IMR-90 (cell line): ENCODE measurements at regions not wholly inside any gene's neighbourhood (a gene's known extent, or its start where the extent isn't known, plus 50 kb on each side); places are given as distances from the start of the nearest gene placed in this dataset.

Source experiments
- ATAC-seq: fragments of 200-7000 bp; cut with Tn5 transposase; 2 replicates; pipeline ENCODE4 v1.9.1; 2020; ENCODE audit warnings: low read depth, mild to moderate bottlenecking, moderate library complexity
- BruUV-seq: library from RNA; stranded (reverse); fragments of 400-500 nt; replicated peaks from 2 replicates; lab custom pipeline; 2021; lab: Mats Ljungman, UMichigan
- CTCF ChIA-PET: fragments of 300-600 bp; formaldehyde crosslinking; extraction: SDS; loops from one replicate; lab custom pipeline; 2021; ENCODE audit warnings: antibody characterized with exemption; lab: Yijun Ruan, JAX
- POLR2A ChIA-PET: fragments of 300-600 bp; sonication (Branson Sonifier 250); formaldehyde crosslinking; loops from one replicate; lab custom pipeline; 2022; ENCODE audit warnings: antibody characterized with exemption; ENCODE audit not compliant: unreplicated experiment; lab: Charles Lee
- DNase-seq: peaks from one replicate; pipeline ENCODE4 v3.0.0; 2013
- H2AFZ ChIP-seq: replicated peaks from 2 replicates; pipeline ENCODE3; 2013; ENCODE audit warnings: low read length, mild to moderate bottlenecking; ENCODE audit not compliant: poor library complexity
- H2AK5ac ChIP-seq: 2 replicates; pipeline ENCODE4 v1.6.1; 2013; ENCODE audit warnings: low read depth, low read length, inconsistent platforms
- H2AK9ac ChIP-seq: replicated peaks from 2 replicates; pipeline ENCODE3; 2013; ENCODE audit warnings: mild to moderate bottlenecking, low read depth, low read length, moderate library complexity; ENCODE audit not compliant: poor library complexity
- H2BK120ac ChIP-seq: 2 replicates; pipeline ENCODE4 v1.6.1; 2013; ENCODE audit warnings: low read depth, low read length, inconsistent platforms
- H2BK15ac ChIP-seq: 3 replicates; pipeline ENCODE4 v1.6.1; 2013; ENCODE audit warnings: low read depth, low read length, inconsistent platforms
- H2BK20ac ChIP-seq: 2 replicates; pipeline ENCODE4 v1.6.1; 2013; ENCODE audit warnings: low read depth, mild to moderate bottlenecking, inconsistent platforms, low read length, moderate library complexity
- H2BK5ac ChIP-seq: 2 replicates; pipeline ENCODE4 v1.6.1; 2013; ENCODE audit warnings: mild to moderate bottlenecking, low read depth, low read length, inconsistent platforms; ENCODE audit not compliant: poor library complexity, severe bottlenecking
- H3K14ac ChIP-seq: replicated peaks from 2 replicates; pipeline ENCODE4 v1.6.1; 2013; ENCODE audit warnings: low read depth, low read length, inconsistent platforms
- H3K18ac ChIP-seq: 2 replicates; pipeline ENCODE4 v1.6.1; 2013; ENCODE audit warnings: low read depth, low read length, control low read depth
- H3K23ac ChIP-seq: 2 replicates; pipeline ENCODE4 v1.6.1; 2013; ENCODE audit warnings: low read depth, low read length, inconsistent platforms
- H3K27ac ChIP-seq: 2 replicates; pipeline ENCODE4 v1.5.1; 2013; ENCODE audit warnings: mild to moderate bottlenecking, control low read depth, low read length; ENCODE audit not compliant: insufficient read depth
- H3K27me3 ChIP-seq: 2 replicates; pipeline ENCODE4 v1.6.1; 2013; ENCODE audit warnings: low read length; ENCODE audit not compliant: control insufficient read depth, insufficient read depth
- H3K36me3 ChIP-seq: 2 replicates; pipeline ENCODE4 v1.6.1; 2013; ENCODE audit warnings: low read length, mixed read lengths; ENCODE audit not compliant: control insufficient read depth, insufficient read depth
- H3K4ac ChIP-seq: 2 replicates; pipeline ENCODE4 v1.6.1; 2013; ENCODE audit warnings: low read depth, low read length, inconsistent platforms
- H3K4me1 ChIP-seq: 2 replicates; pipeline ENCODE4 v1.6.1; 2013; ENCODE audit warnings: low read length, mixed read lengths; ENCODE audit not compliant: control insufficient read depth, insufficient read depth
- H3K4me2 ChIP-seq: 2 replicates; pipeline ENCODE4 v1.6.1; 2013; ENCODE audit warnings: low read depth, mild to moderate bottlenecking, control low read depth, low read length, moderate library complexity
- H3K4me3 ChIP-seq: 2 replicates; pipeline ENCODE4 v1.5.1; 2013; ENCODE audit warnings: low read depth, mild to moderate bottlenecking, control low read depth, low read length, moderate library complexity; ENCODE audit not compliant: insufficient read depth
- H3K56ac ChIP-seq: 2 replicates; pipeline ENCODE4 v1.6.1; 2013; ENCODE audit warnings: low read length, inconsistent platforms; ENCODE audit not compliant: insufficient read depth; ENCODE audit errors: extremely low read depth
- H3K79me1 ChIP-seq, 2 experiments: 2 replicates each; pipeline ENCODE4 v1.6.1; 2013; ENCODE audit warnings: low read length in 2 of 2, inconsistent platforms in 1 of 2, low read depth in 1 of 2
- H3K9ac ChIP-seq: 2 replicates; pipeline ENCODE4 v1.6.1; 2013; ENCODE audit warnings: low read depth, low read length, control low read depth
- H3K9me1 ChIP-seq: 2 replicates; pipeline ENCODE4 v1.6.1; 2013; ENCODE audit warnings: low read length, inconsistent platforms; ENCODE audit not compliant: insufficient read depth
- H3K9me3 ChIP-seq: 2 replicates; pipeline ENCODE4 v1.6.1; 2013; ENCODE audit warnings: low read length; ENCODE audit not compliant: control insufficient read depth, insufficient read depth
- H4K20me1 ChIP-seq: 2 replicates; pipeline ENCODE4 v1.6.1; 2013; ENCODE audit warnings: low read length, inconsistent platforms; ENCODE audit not compliant: insufficient read depth
- H4K5ac ChIP-seq: 2 replicates; pipeline ENCODE4 v1.6.1; 2013; ENCODE audit warnings: mild to moderate bottlenecking, low read depth, low read length, control low read depth
- H4K8ac ChIP-seq, 2 experiments: 2 replicates each; pipeline ENCODE4 v1.6.1; 2013; ENCODE audit warnings: low read depth in 2 of 2, low read length in 2 of 2, control low read depth in 1 of 2, inconsistent platforms in 1 of 2
- H4K91ac ChIP-seq: 2 replicates; pipeline ENCODE4 v1.6.1; 2013; ENCODE audit warnings: low read depth, low read length, inconsistent platforms; ENCODE audit not compliant: insufficient read depth
- CEBPB ChIP-seq: IDR thresholded peaks from 2 replicates; pipeline ENCODE4 v1.6.1; 2012; ENCODE audit warnings: low read depth, low read length, improper control_type of control experiment
- MAFK ChIP-seq: IDR thresholded peaks from 2 replicates; pipeline ENCODE4 v1.6.1; 2012; ENCODE audit warnings: low read depth, low read length, improper control_type of control experiment
- WGBS, 2 experiments: methylation state at CpG; one replicate each; pipeline versions ENCODE4 v1.1.5 to v1.1.7; 2013; ENCODE audit warnings: missing lambda C conversion rate in 2 of 2; ENCODE audit not compliant: insufficient read length in 1 of 2; ENCODE audit errors: extremely low coverage in 2 of 2; 5-methylcytosine and 5-hydroxymethylcytosine counted together
- dilution Hi-C: fragments of 300-500 bp; cut with HindIII; formaldehyde crosslinking; loops from one replicate; pipeline ENCODE4 v1.14.3; 2018; ENCODE audit warnings: low sequenced_read_pairs; ENCODE audit not compliant: unreplicated experiment
- in situ Hi-C: fragments of 300-500 bp; cut with MboI; formaldehyde crosslinking; loops from 3 replicates; pipeline ENCODE4 v1.14.3; 2019; ENCODE audit warnings: low sequenced_read_pairs, inconsistent platforms, mixed read lengths
- intact Hi-C: fragments of 100-400 bp; cut with micrococcal nuclease; formaldehyde crosslinking; loops from 2 replicates; pipeline ENCODE4 v1.10.0; 2022

- Histone ChIP-seq H4K5ac (no peak overlapping the region), H3K9me3 (no peaks in the 10 kb centered on the region), H3K79me1 (no peaks in the 10 kb centered on the region), H3K27ac (no peak overlapping the region), H3K14ac (no peak overlapping the region), H2BK15ac (no peak overlapping the region), H2BK120ac (no peak overlapping the region), H3K27me3 (no peaks in the 10 kb centered on the region), H2AK9ac (peak overlapping the region; percentile 26), H2AK5ac (no peak overlapping the region), H3K18ac (no peak overlapping the region), H3K4me2 (no peak overlapping the region), H2AFZ (peak overlapping the region; percentile 27), H3K23ac (no peak overlapping the region), H3K4ac (no peak overlapping the region), H3K9ac (no peak overlapping the region), H3K56ac (no peak overlapping the region), H3K4me1 (no peaks in the 10 kb centered on the region), H4K91ac (no peak overlapping the region), H4K8ac (no peak overlapping the region), H2BK20ac (no peak overlapping the region), H3K36me3 (no peaks in the 10 kb centered on the region), H2BK5ac (no peak overlapping the region), H4K20me1 (no peaks in the 10 kb centered on the region), H3K4me3 (no peak overlapping the region), H3K9me1 (no peaks in the 10 kb centered on the region)
- ATAC-seq (no peak), DNase-seq (no peak)
- TF ChIP-seq CEBPB (no peak), MAFK (no peak)
- BruUV-seq, result no TSS peak
- in situ Hi-C loops, result no loop called here
- dilution Hi-C loops, result no loop called here
- POLR2A ChIA-PET, result no interaction called here
- intact Hi-C loops, result loop anchor here (10.0 kb wide), 1 partner anchor 294 kb away; no protein-coding TSS in a partner anchor
- 91% methylated on average over 8 of the region's 13 CpGs; no CpG with 5 or more reads in 1 of the 2 experiments for WGBS, 2 experiments
- CTCF ChIA-PET, result no interaction called here
Measured at GRCh38 chr1:229971141-229971540, 95.9 kb upstream of the GALNT2 start.
